Astrocyte (in vitro differentiated cells and primary cell): ENCODE measurements at regions not wholly inside any gene's neighbourhood (a gene's known extent, or its start where the extent isn't known, plus 50 kb on each side); places are given as distances from the start of the nearest gene placed in this dataset.
"Not testable (repeated sequence)": the region's sequence is repeated elsewhere in the genome, so short reads cannot be mapped to it uniquely, and the experiment has no call there.

ENCODE experiments used
- DNase-seq: peaks from one replicate; pipeline ENCODE4 v3.0.0-alpha.2; 2010; ENCODE audit warnings: low read depth
- FAIRE-seq: peaks from 2 replicates; lab custom pipeline; 2011; peaks lifted over from hg19 to GRCh38; lab: Jason Lieb, UNC
- H2AFZ ChIP-seq: 2 replicates; pipeline ENCODE4 v1.6.0; 2012; ENCODE audit warnings: low read depth, low read length, inconsistent platforms
- H3K27ac ChIP-seq: 2 replicates; pipeline ENCODE4 v1.5.1; 2011; ENCODE audit warnings: low read depth, low read length, inconsistent platforms
- H3K27me3 ChIP-seq: 2 replicates; pipeline ENCODE4 v1.6.0; 2011; ENCODE audit warnings: low read length, inconsistent platforms; ENCODE audit not compliant: insufficient read depth
- H3K36me3 ChIP-seq: 2 replicates; pipeline ENCODE4 v1.5.1; 2011; ENCODE audit warnings: low read length, inconsistent platforms; ENCODE audit not compliant: insufficient read depth
- H3K4me1 ChIP-seq: 2 replicates; pipeline ENCODE4 v1.5.1; 2011; ENCODE audit warnings: low read length, inconsistent platforms; ENCODE audit not compliant: insufficient read depth
- H3K4me2 ChIP-seq: 2 replicates; pipeline ENCODE4 v1.6.0; 2012; ENCODE audit warnings: low read length, inconsistent platforms
- H3K4me3 ChIP-seq: 2 replicates; pipeline ENCODE4 v1.5.1; 2011; ENCODE audit warnings: low read depth, mild to moderate bottlenecking, low read length, inconsistent platforms; ENCODE audit not compliant: insufficient read depth
- H3K79me2 ChIP-seq: 2 replicates; pipeline ENCODE4 v1.6.0; 2012; ENCODE audit warnings: mild to moderate bottlenecking, low read length, inconsistent platforms; ENCODE audit not compliant: insufficient read depth
- H3K9ac ChIP-seq: 2 replicates; pipeline ENCODE4 v1.6.0; 2012; ENCODE audit warnings: mild to moderate bottlenecking, low read length, inconsistent platforms
- H3K9me3 ChIP-seq: 2 replicates; pipeline ENCODE4 v1.5.1; 2012; ENCODE audit warnings: low read depth, mild to moderate bottlenecking, low read length, inconsistent platforms; ENCODE audit not compliant: insufficient read depth
- H4K20me1 ChIP-seq: 2 replicates; pipeline ENCODE4 v1.6.0; 2012; ENCODE audit warnings: low read length, inconsistent platforms; ENCODE audit not compliant: insufficient read depth
- H3K27ac Mint-ChIP-seq: one replicate; pipeline ENCODE4 v1.8.0; 2021; ENCODE audit warnings: mild to moderate bottlenecking, mixed read lengths; ENCODE audit not compliant: unreplicated experiment
- H3K27me3 Mint-ChIP-seq: one replicate; pipeline ENCODE4 v1.8.0; 2021; ENCODE audit warnings: low read depth, mixed read lengths; ENCODE audit not compliant: unreplicated experiment
- H3K36me3 Mint-ChIP-seq: one replicate; pipeline ENCODE4 v1.8.0; 2021; ENCODE audit warnings: low read depth, mixed read lengths; ENCODE audit not compliant: unreplicated experiment
- H3K4me1 Mint-ChIP-seq: one replicate; pipeline ENCODE4 v1.8.0; 2021; ENCODE audit warnings: low read depth, mixed read lengths; ENCODE audit not compliant: unreplicated experiment
- H3K4me3 Mint-ChIP-seq: one replicate; pipeline ENCODE4 v1.8.0; 2021; ENCODE audit warnings: mild to moderate bottlenecking, moderate library complexity, mixed read lengths; ENCODE audit not compliant: unreplicated experiment
- H3K9me3 Mint-ChIP-seq: one replicate; pipeline ENCODE4 v1.8.0; 2021; ENCODE audit warnings: mild to moderate bottlenecking, mixed read lengths; ENCODE audit not compliant: unreplicated experiment
- CTCF ChIP-seq: IDR thresholded peaks from 2 replicates; pipeline ENCODE4 v1.5.1; 2011; ENCODE audit warnings: low read depth, mild to moderate bottlenecking, inconsistent platforms, low read length, moderate library complexity; ENCODE audit not compliant: insufficient read depth
- EZH2 ChIP-seq: IDR thresholded peaks from 2 replicates; pipeline ENCODE4 v1.6.1; 2012; ENCODE audit warnings: mild to moderate bottlenecking, low read length, inconsistent platforms; ENCODE audit not compliant: insufficient read depth

DNA sequence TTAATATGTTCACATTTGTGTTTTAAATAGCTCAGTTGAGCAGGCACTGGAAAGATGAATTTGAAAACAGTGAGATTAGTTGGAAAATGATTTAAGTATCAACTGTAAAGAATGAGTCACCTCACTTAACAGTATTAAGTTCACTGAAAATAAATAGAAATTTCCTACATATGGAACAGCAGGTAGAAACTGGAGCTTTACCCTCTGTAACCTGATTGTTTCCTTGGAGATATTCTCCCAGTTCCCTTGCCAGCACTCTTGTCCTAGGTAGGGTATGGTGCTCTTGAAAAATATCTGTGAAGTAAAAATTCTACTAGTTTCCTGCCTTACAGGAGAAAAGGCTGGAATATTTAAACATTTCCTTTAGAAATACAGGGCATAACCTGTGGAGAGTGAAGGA lies 81.3 kb upstream of the DLGAP1 start:
- Histone ChIP-seq H4K20me1 (no peaks in the 10 kb centered on the region), H2AFZ (no peak overlapping the region), H3K27me3 (no peaks in the 10 kb centered on the region), H3K36me3 (no peaks in the 10 kb centered on the region), H3K4me2 (no peak overlapping the region), H3K9ac (no peak overlapping the region), H3K27ac (no peak overlapping the region), H3K4me1 (no peaks in the 10 kb centered on the region), H3K9me3 (peaks cover 2% of the 10 kb centered on the region), H3K4me3 (no peak overlapping the region), H3K79me2 (no peaks in the 10 kb centered on the region)
- H3K36me3 Mint-ChIP-seq: no peaks in the 10 kb centered on the region
- FAIRE-seq: no peak
- no peak for DNase-seq
- no peak for TF ChIP-seq CTCF
- no peak for TF ChIP-seq EZH2
- H3K27ac Mint-ChIP-seq: no peak overlapping the region
- H3K4me1 Mint-ChIP-seq: no peaks in the 10 kb centered on the region
- no peaks in the 10 kb centered on the region for H3K27me3 Mint-ChIP-seq
- H3K4me3 Mint-ChIP-seq: no peak overlapping the region
- peaks cover 19% of the 10 kb centered on the region for H3K9me3 Mint-ChIP-seq

- Mint-ChIP-seq H3K4me3 (no peak overlapping the region), H3K9me3 (peaks cover 10% of the 10 kb centered on the region), H3K36me3 (no peaks in the 10 kb centered on the region), H3K27me3 (no peaks in the 10 kb centered on the region), H3K4me1 (no peaks in the 10 kb centered on the region), H3K27ac (no peak overlapping the region)
- H3K27me3 ChIP-seq: no peaks in the 10 kb centered on the region
- H3K4me2 ChIP-seq: no peak overlapping the region
- no peaks in the 10 kb centered on the region for H3K36me3 ChIP-seq
- H3K9me3 ChIP-seq: no peaks in the 10 kb centered on the region
- no peaks in the 10 kb centered on the region for H3K4me1 ChIP-seq
- no peaks in the 10 kb centered on the region for H3K79me2 ChIP-seq
- H4K20me1 ChIP-seq: no peaks in the 10 kb centered on the region
- H2AFZ ChIP-seq: no peak overlapping the region
- TF ChIP-seq EZH2 (no peak), CTCF (no peak)
- H3K9ac ChIP-seq: no peak overlapping the region
- FAIRE-seq: no peak
- no peak overlapping the region for H3K27ac ChIP-seq
- H3K4me3 ChIP-seq: no peak overlapping the region
- no peak for DNase-seq
Observed at GRCh38 chr18:4528405-4528804, 73.3 kb upstream of the DLGAP1 start.

DNA sequence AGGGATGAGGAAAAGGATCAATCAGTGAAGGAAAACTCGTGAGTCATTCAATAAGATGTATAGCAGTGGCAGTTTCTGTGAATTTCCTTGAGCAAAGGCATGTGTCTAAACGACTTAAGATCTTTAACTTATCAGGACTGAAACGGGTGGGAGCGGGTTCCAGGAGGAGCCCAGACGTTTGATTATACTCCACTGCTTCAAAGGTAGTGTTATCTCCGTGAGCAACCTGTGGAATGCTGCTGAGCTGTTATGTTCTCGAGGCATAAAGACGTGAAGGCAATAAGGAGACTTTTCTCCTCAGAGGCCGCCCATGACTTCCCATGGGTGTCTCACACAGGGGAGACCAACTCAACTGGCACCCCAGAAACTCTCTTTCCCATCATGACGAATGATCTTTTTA lies 72.7 kb upstream of the DLGAP1 start:
- not testable (repeated sequence) for H3K27ac ChIP-seq

More for the DNA sequence above, 72.7 kb upstream of the DLGAP1 start:
- not testable (repeated sequence) for H3K27me3 ChIP-seq, H3K4me1 Mint-ChIP-seq, H3K9me3 Mint-ChIP-seq, H3K36me3 ChIP-seq, DNase-seq, FAIRE-seq, H2AFZ ChIP-seq, H3K4me1 ChIP-seq, H3K27me3 Mint-ChIP-seq, H4K20me1 ChIP-seq, H3K4me3 ChIP-seq, H3K27ac Mint-ChIP-seq, H3K9ac ChIP-seq, H3K4me2 ChIP-seq, H3K9me3 ChIP-seq, H3K36me3 Mint-ChIP-seq, H3K4me3 Mint-ChIP-seq, H3K79me2 ChIP-seq
